ENCODE measurements at regions not wholly inside any gene's neighbourhood (a gene's known extent, or its start where the extent isn't known, plus 50 kb on each side); places are given as distances from the start of the nearest gene placed in this dataset.

GRCh38 chr6:19427548-19427947, 409.6 kb upstream of the ID4 start (continued):
- TF ChIP-seq TFAM (CRISPR knock-in tag; conservative IDR thresholded peaks at IDR 0.05) (no peak), ILF3 (IDR thresholded peaks at IDR 0.05; ENCODE audit: borderline replicate concordance) (no peak), FUS (optimal IDR thresholded peaks at IDR 0.05; ENCODE audit: low read depth, low read length) (no peak), ZNF316 (IDR thresholded peaks at IDR 0.05) (no peak), POU5F1 (IDR thresholded peaks at IDR 0.05; ENCODE audit: borderline replicate concordance, low read depth, low read length, partially characterized antibody) (no peak), MIER1 (IDR thresholded peaks at IDR 0.05; ENCODE audit: low read depth) (no peak)
- TF ChIP-seq, protein P1, sequence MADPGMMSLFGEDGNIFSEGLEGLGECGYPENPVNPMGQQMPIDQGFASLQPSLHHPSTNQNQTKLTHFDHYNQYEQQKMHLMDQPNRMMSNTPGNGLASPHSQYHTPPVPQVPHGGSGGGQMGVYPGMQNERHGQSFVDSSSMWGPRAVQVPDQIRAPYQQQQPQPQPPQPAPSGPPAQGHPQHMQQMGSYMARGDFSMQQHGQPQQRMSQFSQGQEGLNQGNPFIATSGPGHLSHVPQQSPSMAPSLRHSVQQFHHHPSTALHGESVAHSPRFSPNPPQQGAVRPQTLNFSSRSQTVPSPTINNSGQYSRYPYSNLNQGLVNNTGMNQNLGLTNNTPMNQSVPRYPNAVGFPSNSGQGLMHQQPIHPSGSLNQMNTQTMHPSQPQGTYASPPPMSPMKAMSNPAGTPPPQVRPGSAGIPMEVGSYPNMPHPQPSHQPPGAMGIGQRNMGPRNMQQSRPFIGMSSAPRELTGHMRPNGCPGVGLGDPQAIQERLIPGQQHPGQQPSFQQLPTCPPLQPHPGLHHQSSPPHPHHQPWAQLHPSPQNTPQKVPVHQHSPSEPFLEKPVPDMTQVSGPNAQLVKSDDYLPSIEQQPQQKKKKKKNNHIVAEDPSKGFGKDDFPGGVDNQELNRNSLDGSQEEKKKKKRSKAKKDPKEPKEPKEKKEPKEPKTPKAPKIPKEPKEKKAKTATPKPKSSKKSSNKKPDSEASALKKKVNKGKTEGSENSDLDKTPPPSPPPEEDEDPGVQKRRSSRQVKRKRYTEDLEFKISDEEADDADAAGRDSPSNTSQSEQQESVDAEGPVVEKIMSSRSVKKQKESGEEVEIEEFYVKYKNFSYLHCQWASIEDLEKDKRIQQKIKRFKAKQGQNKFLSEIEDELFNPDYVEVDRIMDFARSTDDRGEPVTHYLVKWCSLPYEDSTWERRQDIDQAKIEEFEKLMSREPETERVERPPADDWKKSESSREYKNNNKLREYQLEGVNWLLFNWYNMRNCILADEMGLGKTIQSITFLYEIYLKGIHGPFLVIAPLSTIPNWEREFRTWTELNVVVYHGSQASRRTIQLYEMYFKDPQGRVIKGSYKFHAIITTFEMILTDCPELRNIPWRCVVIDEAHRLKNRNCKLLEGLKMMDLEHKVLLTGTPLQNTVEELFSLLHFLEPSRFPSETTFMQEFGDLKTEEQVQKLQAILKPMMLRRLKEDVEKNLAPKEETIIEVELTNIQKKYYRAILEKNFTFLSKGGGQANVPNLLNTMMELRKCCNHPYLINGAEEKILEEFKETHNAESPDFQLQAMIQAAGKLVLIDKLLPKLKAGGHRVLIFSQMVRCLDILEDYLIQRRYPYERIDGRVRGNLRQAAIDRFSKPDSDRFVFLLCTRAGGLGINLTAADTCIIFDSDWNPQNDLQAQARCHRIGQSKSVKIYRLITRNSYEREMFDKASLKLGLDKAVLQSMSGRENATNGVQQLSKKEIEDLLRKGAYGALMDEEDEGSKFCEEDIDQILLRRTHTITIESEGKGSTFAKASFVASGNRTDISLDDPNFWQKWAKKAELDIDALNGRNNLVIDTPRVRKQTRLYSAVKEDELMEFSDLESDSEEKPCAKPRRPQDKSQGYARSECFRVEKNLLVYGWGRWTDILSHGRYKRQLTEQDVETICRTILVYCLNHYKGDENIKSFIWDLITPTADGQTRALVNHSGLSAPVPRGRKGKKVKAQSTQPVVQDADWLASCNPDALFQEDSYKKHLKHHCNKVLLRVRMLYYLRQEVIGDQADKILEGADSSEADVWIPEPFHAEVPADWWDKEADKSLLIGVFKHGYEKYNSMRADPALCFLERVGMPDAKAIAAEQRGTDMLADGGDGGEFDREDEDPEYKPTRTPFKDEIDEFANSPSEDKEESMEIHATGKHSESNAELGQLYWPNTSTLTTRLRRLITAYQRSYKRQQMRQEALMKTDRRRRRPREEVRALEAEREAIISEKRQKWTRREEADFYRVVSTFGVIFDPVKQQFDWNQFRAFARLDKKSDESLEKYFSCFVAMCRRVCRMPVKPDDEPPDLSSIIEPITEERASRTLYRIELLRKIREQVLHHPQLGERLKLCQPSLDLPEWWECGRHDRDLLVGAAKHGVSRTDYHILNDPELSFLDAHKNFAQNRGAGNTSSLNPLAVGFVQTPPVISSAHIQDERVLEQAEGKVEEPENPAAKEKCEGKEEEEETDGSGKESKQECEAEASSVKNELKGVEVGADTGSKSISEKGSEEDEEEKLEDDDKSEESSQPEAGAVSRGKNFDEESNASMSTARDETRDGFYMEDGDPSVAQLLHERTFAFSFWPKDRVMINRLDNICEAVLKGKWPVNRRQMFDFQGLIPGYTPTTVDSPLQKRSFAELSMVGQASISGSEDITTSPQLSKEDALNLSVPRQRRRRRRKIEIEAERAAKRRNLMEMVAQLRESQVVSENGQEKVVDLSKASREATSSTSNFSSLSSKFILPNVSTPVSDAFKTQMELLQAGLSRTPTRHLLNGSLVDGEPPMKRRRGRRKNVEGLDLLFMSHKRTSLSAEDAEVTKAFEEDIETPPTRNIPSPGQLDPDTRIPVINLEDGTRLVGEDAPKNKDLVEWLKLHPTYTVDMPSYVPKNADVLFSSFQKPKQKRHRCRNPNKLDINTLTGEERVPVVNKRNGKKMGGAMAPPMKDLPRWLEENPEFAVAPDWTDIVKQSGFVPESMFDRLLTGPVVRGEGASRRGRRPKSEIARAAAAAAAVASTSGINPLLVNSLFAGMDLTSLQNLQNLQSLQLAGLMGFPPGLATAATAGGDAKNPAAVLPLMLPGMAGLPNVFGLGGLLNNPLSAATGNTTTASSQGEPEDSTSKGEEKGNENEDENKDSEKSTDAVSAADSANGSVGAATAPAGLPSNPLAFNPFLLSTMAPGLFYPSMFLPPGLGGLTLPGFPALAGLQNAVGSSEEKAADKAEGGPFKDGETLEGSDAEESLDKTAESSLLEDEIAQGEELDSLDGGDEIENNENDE (IDR thresholded peaks at IDR 0.05; ENCODE audit: low read depth, low read length) = no peak
- TF ChIP-seq, protein P2, sequence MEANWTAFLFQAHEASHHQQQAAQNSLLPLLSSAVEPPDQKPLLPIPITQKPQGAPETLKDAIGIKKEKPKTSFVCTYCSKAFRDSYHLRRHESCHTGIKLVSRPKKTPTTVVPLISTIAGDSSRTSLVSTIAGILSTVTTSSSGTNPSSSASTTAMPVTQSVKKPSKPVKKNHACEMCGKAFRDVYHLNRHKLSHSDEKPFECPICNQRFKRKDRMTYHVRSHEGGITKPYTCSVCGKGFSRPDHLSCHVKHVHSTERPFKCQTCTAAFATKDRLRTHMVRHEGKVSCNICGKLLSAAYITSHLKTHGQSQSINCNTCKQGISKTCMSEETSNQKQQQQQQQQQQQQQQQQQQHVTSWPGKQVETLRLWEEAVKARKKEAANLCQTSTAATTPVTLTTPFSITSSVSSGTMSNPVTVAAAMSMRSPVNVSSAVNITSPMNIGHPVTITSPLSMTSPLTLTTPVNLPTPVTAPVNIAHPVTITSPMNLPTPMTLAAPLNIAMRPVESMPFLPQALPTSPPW (CRISPR knock-in tag; IDR thresholded peaks at IDR 0.05) = no peak
- TF ChIP-seq, protein P3, sequence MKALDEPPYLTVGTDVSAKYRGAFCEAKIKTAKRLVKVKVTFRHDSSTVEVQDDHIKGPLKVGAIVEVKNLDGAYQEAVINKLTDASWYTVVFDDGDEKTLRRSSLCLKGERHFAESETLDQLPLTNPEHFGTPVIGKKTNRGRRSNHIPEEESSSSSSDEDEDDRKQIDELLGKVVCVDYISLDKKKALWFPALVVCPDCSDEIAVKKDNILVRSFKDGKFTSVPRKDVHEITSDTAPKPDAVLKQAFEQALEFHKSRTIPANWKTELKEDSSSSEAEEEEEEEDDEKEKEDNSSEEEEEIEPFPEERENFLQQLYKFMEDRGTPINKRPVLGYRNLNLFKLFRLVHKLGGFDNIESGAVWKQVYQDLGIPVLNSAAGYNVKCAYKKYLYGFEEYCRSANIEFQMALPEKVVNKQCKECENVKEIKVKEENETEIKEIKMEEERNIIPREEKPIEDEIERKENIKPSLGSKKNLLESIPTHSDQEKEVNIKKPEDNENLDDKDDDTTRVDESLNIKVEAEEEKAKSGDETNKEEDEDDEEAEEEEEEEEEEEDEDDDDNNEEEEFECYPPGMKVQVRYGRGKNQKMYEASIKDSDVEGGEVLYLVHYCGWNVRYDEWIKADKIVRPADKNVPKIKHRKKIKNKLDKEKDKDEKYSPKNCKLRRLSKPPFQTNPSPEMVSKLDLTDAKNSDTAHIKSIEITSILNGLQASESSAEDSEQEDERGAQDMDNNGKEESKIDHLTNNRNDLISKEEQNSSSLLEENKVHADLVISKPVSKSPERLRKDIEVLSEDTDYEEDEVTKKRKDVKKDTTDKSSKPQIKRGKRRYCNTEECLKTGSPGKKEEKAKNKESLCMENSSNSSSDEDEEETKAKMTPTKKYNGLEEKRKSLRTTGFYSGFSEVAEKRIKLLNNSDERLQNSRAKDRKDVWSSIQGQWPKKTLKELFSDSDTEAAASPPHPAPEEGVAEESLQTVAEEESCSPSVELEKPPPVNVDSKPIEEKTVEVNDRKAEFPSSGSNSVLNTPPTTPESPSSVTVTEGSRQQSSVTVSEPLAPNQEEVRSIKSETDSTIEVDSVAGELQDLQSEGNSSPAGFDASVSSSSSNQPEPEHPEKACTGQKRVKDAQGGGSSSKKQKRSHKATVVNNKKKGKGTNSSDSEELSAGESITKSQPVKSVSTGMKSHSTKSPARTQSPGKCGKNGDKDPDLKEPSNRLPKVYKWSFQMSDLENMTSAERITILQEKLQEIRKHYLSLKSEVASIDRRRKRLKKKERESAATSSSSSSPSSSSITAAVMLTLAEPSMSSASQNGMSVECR (CRISPR knock-in tag; IDR thresholded peaks at IDR 0.05) = no peak
- TF ChIP-seq, protein P4, sequence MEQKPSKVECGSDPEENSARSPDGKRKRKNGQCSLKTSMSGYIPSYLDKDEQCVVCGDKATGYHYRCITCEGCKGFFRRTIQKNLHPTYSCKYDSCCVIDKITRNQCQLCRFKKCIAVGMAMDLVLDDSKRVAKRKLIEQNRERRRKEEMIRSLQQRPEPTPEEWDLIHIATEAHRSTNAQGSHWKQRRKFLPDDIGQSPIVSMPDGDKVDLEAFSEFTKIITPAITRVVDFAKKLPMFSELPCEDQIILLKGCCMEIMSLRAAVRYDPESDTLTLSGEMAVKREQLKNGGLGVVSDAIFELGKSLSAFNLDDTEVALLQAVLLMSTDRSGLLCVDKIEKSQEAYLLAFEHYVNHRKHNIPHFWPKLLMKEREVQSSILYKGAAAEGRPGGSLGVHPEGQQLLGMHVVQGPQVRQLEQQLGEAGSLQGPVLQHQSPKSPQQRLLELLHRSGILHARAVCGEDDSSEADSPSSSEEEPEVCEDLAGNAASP (IDR thresholded peaks at IDR 0.05) = no peak
